ENCODE measurements at regions not wholly inside any gene's neighbourhood (a gene's known extent, or its start where the extent isn't known, plus 50 kb on each side); places are given as distances from the start of the nearest gene placed in this dataset.

GRCh38 chr2:45303417-45304202, 294.4 kb upstream of the SIX2 start:
- no peak for TF ChIP-seq EZH2phosphoT487 (IDR thresholded peaks at IDR 0.05; ENCODE audit: borderline replicate concordance, low read length)
- no peak for TF ChIP-seq CTCF (conservative IDR thresholded peaks at IDR 0.05; ENCODE audit: low read depth, low read length)
